ENCODE measurements at regions not wholly inside any gene's neighbourhood (a gene's known extent, or its start where the extent isn't known, plus 50 kb on each side); places are given as distances from the start of the nearest gene placed in this dataset.

DNA sequence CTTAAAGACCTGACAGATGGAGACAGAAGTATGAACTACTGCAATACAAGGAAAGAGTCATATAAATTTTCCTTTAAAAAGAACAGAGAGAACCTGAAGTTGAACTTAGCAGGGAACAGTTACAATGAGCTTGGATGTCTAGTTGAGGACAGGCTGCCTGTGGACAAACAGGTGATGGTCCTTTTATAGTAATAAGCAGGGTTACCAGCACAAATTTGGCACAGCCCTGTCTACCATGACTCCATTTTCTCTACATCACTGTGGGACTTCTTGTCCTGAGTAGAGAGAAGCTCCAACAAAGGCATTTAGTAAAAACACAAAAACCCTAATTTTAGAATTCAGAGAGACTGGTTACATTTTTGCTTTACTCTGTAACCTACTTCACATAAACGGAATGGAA is 448.1 kb downstream of the PLCL1 start:
- no peak for TF ChIP-seq POLR2A (IDR thresholded peaks at IDR 0.05; ENCODE audit: low read depth, low read length)
- TF ChIP-seq POU2F2 (IDR thresholded peaks at IDR 0.05; ENCODE audit: low read depth, low read length): no peak
- TF ChIP-seq TAF1 (IDR thresholded peaks at IDR 0.05; ENCODE audit: low read depth, low read length): no peak
- TF ChIP-seq PAX5 (IDR thresholded peaks at IDR 0.05; ENCODE audit: insufficient read depth, low read length, severe bottlenecking): no peak
- TF ChIP-seq POLR2AphosphoS5 (IDR thresholded peaks at IDR 0.05; ENCODE audit: low read depth, low read length): no peak
- no peak for TF ChIP-seq SPI1 (IDR thresholded peaks at IDR 0.05; ENCODE audit: low read depth, low read length)
- DNase-seq (ENCODE audit: insufficient read length, low spot score) (no peak), FAIRE-seq (no peak)

DNA sequence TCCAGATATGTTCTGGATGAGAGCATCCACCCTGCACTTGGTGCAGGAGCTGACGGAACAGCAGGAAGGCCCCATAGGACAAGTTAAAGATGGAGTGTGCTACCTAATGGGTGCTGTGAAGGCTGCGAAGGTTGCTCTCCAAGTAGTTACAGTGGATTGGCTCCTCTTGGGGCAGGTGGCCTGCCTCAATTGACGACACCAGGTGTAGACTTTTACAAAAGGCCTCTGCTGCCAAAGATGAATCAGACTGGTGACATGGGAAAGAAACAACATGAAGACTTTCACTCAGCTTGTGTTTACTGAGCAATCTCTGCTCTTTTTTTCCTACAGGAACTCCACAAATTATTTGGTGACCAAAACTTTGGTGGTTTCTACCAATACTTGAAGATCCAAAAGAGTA is 437.7 kb downstream of the PLCL1 start:
- DNase-seq (ENCODE audit: insufficient read length, low spot score) (no peak), FAIRE-seq (no peak)
- no peak for TF ChIP-seq POU2F2 (IDR thresholded peaks at IDR 0.05; ENCODE audit: low read depth, low read length)
- TF ChIP-seq TAF1 (IDR thresholded peaks at IDR 0.05; ENCODE audit: low read depth, low read length): no peak
- TF ChIP-seq POLR2A (IDR thresholded peaks at IDR 0.05; ENCODE audit: low read depth, low read length): no peak
- no peak for TF ChIP-seq SPI1 (IDR thresholded peaks at IDR 0.05; ENCODE audit: low read depth, low read length)
- no peak for TF ChIP-seq PAX5 (IDR thresholded peaks at IDR 0.05; ENCODE audit: insufficient read depth, low read length, severe bottlenecking)
- no peak for TF ChIP-seq POLR2AphosphoS5 (IDR thresholded peaks at IDR 0.05; ENCODE audit: low read depth, low read length)

DNA sequence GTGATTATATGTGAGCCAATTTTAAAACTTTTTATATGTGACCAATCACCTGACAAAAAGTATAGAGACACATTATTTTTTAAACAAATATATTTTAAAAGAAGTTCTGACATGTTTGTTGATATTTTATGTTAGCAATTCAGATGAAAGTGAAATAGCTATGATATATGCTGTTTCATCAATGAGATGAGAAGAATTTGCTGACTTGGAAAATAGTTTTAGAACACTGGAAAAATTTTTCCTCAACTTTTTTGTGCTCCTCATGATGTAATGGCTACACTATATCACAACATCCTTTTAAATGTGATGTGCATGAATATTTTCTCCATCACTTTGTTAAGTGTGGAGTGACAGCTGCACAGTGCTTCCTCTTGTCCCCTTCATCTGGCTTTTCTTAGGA is 434.0 kb downstream of the PLCL1 start:
- FAIRE-seq: no peak
- TF ChIP-seq SPI1 (IDR thresholded peaks at IDR 0.05; ENCODE audit: low read depth, low read length): no peak
- TF ChIP-seq POLR2A (IDR thresholded peaks at IDR 0.05; ENCODE audit: low read depth, low read length): no peak
- TF ChIP-seq POU2F2 (IDR thresholded peaks at IDR 0.05; ENCODE audit: low read depth, low read length): no peak
- TF ChIP-seq POLR2AphosphoS5 (IDR thresholded peaks at IDR 0.05; ENCODE audit: low read depth, low read length): no peak
- no peak for TF ChIP-seq TAF1 (IDR thresholded peaks at IDR 0.05; ENCODE audit: low read depth, low read length)
- no peak for TF ChIP-seq PAX5 (IDR thresholded peaks at IDR 0.05; ENCODE audit: insufficient read depth, low read length, severe bottlenecking)
- DNase-seq (ENCODE audit: insufficient read length, low spot score): no peak

DNA sequence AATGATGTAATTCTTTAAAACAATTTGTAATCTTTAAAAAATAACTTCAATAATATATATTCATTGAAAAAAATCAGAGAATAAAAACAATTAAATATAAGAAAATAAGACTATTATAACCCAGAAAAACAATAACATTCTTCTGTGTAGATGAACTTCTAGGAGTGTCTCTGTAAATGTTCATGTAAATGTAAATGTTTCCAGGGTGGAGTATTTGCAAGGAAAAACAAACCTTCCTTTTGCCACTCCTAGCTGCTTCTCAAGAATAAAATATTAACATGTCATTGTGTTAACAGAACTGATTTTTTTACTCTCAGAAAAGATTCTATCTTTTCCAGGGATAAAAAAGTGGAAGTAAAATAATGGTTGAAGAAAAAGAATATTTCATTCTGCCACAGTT is 431.9 kb downstream of the PLCL1 start:
- DNase-seq (ENCODE audit: insufficient read length, low spot score) (no peak), FAIRE-seq (no peak)
- no peak for TF ChIP-seq SPI1 (IDR thresholded peaks at IDR 0.05; ENCODE audit: low read depth, low read length)
- TF ChIP-seq POLR2A (IDR thresholded peaks at IDR 0.05; ENCODE audit: low read depth, low read length): no peak
- TF ChIP-seq POU2F2 (IDR thresholded peaks at IDR 0.05; ENCODE audit: low read depth, low read length): no peak
- no peak for TF ChIP-seq TAF1 (IDR thresholded peaks at IDR 0.05; ENCODE audit: low read depth, low read length)
- TF ChIP-seq PAX5 (IDR thresholded peaks at IDR 0.05; ENCODE audit: insufficient read depth, low read length, severe bottlenecking): no peak
- TF ChIP-seq POLR2AphosphoS5 (IDR thresholded peaks at IDR 0.05; ENCODE audit: low read depth, low read length): no peak

DNA sequence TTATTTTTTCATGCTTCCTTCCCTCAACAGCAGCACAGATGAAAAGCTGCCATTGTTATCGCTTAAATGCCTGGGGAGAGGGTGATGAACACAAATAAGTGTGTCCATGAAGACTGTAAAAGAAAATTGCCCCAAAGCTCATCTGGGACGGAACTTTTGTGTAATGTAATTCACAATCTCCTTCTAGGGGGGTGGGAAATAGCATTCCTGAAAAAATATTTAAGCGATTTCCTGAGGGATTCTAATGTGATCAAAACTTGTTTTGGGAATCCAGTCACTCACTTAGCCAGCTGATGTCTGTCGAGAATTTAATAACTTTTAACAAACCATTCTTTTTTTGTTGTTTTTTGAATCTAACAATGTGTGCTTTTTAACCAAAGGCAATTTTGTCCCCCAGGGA is 427.9 kb downstream of the PLCL1 start:
- TF ChIP-seq SPI1 (IDR thresholded peaks at IDR 0.05; ENCODE audit: low read depth, low read length): no peak
- no peak for TF ChIP-seq PAX5 (IDR thresholded peaks at IDR 0.05; ENCODE audit: insufficient read depth, low read length, severe bottlenecking)
- no peak for TF ChIP-seq POU2F2 (IDR thresholded peaks at IDR 0.05; ENCODE audit: low read depth, low read length)
- no peak for TF ChIP-seq POLR2AphosphoS5 (IDR thresholded peaks at IDR 0.05; ENCODE audit: low read depth, low read length)
- TF ChIP-seq POLR2A (IDR thresholded peaks at IDR 0.05; ENCODE audit: low read depth, low read length): no peak
- no peak for DNase-seq (ENCODE audit: insufficient read length, low spot score)
- FAIRE-seq: no peak

DNA sequence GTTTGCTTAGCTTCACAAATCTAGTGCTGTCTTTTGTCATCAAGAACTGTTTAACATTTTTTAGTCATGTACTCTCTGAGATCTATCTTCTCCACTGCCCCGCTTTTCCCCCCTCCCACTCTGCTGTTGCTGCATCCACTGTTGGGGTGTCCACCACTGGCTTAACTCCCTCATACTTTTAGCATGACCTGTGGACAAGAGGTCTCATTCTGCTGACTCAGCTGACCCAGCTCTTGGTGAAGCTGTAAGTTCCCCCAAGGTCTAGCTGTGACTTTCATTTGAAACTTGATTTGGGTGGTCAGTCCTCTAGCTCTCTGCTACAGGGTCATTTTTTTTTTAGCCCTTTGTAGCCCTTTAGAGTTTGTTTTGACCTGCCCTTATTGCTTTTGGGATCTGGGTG is 427.2 kb downstream of the PLCL1 start:
- FAIRE-seq: no peak
- TF ChIP-seq POLR2A (IDR thresholded peaks at IDR 0.05; ENCODE audit: low read depth, low read length): no peak
- TF ChIP-seq SPI1 (IDR thresholded peaks at IDR 0.05; ENCODE audit: low read depth, low read length): no peak
- TF ChIP-seq POU2F2 (IDR thresholded peaks at IDR 0.05; ENCODE audit: low read depth, low read length): no peak
- TF ChIP-seq POLR2AphosphoS5 (IDR thresholded peaks at IDR 0.05; ENCODE audit: low read depth, low read length): no peak
- no peak for TF ChIP-seq PAX5 (IDR thresholded peaks at IDR 0.05; ENCODE audit: insufficient read depth, low read length, severe bottlenecking)
- TF ChIP-seq TAF1 (IDR thresholded peaks at IDR 0.05; ENCODE audit: low read depth, low read length): no peak

DNA sequence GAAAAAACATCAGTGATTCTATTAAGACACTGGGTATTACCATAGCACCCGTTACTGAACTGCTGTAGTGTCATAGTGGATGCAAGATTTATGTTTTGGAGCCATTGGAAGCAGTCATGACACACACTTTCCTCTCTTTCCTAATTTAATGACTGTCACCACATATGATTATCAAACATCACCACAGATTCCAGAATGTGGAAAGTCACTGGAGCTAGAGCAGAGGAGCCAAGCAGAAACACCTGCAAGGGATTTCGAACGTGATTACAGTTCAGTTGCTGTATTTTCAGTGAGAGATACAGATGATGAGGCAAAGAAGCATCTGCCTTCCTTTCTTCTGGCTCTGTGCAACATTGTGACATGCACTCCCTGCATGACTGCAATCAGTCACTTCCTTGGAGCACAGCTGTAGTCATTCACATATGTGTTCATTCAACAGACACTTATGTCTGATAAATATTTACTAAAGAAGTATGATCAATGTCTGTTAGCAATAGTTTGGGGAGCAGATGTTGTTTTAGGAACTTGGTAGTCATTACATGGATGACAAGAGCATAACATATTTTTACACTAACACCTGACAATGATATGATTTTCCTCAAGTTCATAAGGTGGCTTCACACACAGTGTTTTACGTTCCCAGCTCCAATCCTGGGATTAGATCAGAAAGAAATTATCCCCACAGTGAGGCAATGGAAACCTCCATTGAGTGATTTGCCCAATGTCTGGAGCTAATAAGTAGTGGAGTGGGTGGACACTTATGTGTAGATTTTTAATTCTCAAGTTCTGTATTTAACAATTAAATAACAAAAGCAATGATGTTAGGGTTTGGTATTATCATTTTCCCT is 416.6 kb downstream of the PLCL1 start:
- FAIRE-seq (no peak), DNase-seq (ENCODE audit: insufficient read length, low spot score) (no peak)
- TF ChIP-seq SPI1 (IDR thresholded peaks at IDR 0.05; ENCODE audit: low read depth, low read length) (no peak), POU2F2 (IDR thresholded peaks at IDR 0.05; ENCODE audit: low read depth, low read length) (no peak), PAX5 (IDR thresholded peaks at IDR 0.05; ENCODE audit: insufficient read depth, low read length, severe bottlenecking) (no peak), POLR2A (IDR thresholded peaks at IDR 0.05; ENCODE audit: low read depth, low read length) (no peak), POLR2AphosphoS5 (IDR thresholded peaks at IDR 0.05; ENCODE audit: low read depth, low read length) (no peak), TAF1 (IDR thresholded peaks at IDR 0.05; ENCODE audit: low read depth, low read length) (no peak)

More for the DNA sequence above, 427.2 kb downstream of the PLCL1 start:
- DNase-seq (ENCODE audit: insufficient read length, low spot score): no peak

DNA sequence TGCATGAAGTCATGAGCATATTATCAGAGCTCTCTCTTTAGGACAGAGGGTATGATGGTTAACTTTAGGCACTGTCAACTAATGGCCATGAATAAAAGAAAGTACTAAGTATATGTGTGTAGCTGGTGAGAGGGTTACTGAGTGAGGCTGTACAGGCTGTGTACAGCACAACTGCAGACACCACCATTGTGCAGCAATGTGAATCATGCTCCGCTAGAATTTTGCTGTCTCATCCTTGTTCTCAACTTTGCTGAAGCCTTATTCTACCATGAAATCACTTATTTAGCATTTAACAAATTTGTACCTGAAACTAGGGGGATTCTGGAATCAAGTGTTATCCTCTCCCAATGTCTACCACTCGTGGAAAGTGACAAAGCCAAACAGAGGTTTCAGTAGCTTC is 414.9 kb downstream of the PLCL1 start:
- DNase-seq (ENCODE audit: insufficient read length, low spot score): no peak
- no peak for FAIRE-seq
- no peak for TF ChIP-seq TAF1 (IDR thresholded peaks at IDR 0.05; ENCODE audit: low read depth, low read length)
- TF ChIP-seq POU2F2 (IDR thresholded peaks at IDR 0.05; ENCODE audit: low read depth, low read length): no peak
- no peak for TF ChIP-seq PAX5 (IDR thresholded peaks at IDR 0.05; ENCODE audit: insufficient read depth, low read length, severe bottlenecking)
- no peak for TF ChIP-seq SPI1 (IDR thresholded peaks at IDR 0.05; ENCODE audit: low read depth, low read length)
- TF ChIP-seq POLR2AphosphoS5 (IDR thresholded peaks at IDR 0.05; ENCODE audit: low read depth, low read length): no peak
- no peak for TF ChIP-seq POLR2A (IDR thresholded peaks at IDR 0.05; ENCODE audit: low read depth, low read length)

DNA sequence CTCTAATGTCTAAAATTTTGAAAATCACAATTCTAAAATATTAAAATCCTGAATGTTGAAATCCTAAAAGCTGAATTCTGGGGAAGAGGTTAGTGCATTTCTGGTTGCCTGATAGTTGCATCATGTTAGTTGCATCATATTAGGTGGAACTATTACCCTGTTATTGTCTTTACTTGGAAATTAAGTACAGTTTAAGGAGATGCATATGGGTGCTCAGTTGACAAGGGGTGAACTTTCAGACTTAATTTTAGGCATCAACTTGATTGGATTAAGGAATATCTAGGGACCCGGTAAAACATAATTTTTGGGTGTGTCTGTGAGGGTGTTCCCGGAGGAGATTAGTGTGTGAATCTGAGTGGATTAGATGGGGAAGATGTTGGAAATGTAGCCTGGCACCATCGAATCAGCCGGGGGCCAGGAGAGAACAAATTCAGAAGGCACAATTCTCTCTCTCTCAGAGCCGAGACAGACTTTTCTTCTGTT is 409.8 kb downstream of the PLCL1 start:
- TF ChIP-seq POLR2A (IDR thresholded peaks at IDR 0.05; ENCODE audit: low read depth, low read length) (no peak), POLR2AphosphoS5 (IDR thresholded peaks at IDR 0.05; ENCODE audit: low read depth, low read length) (no peak), TAF1 (IDR thresholded peaks at IDR 0.05; ENCODE audit: low read depth, low read length) (no peak), POU2F2 (IDR thresholded peaks at IDR 0.05; ENCODE audit: low read depth, low read length) (no peak), SPI1 (IDR thresholded peaks at IDR 0.05; ENCODE audit: low read depth, low read length) (no peak), PAX5 (IDR thresholded peaks at IDR 0.05; ENCODE audit: insufficient read depth, low read length, severe bottlenecking) (no peak)
- FAIRE-seq (no peak), DNase-seq (ENCODE audit: insufficient read length, low spot score) (no peak)

Data from GM12891 (cell line).